GM21717 (cell line): ENCODE measurements at regions not wholly inside any gene's neighbourhood (a gene's known extent, or its start where the extent isn't known, plus 50 kb on each side); places are given as distances from the start of the nearest gene placed in this dataset.
"Not testable (repeated sequence)": the region's sequence is repeated elsewhere in the genome, so short reads cannot be mapped to it uniquely, and the experiment has no call there.

Experiments used
- ATAC-seq: cut with Tn5 transposase; IDR thresholded peaks from one replicate; pipeline ENCODE4 v1.9.1; 2021; ENCODE audit warnings: mild to moderate bottlenecking, moderate library complexity; ENCODE audit not compliant: unreplicated experiment

GRCh38 chr1:82800721-82801120 lies 1000.0 kb downstream of the ADGRL2 start:
- no peak for ATAC-seq

GRCh38 chr1:82799261-82799660 lies 998.5 kb downstream of the ADGRL2 start:
- ATAC-seq, result no peak

- ATAC-seq, result no peak
These were observed 994.9 kb downstream of the ADGRL2 start for GRCh38 chr1:82795508-82796149.

GRCh38 chr1:82792151-82792550 lies 991.4 kb downstream of the ADGRL2 start:
- ATAC-seq, result no peak

GRCh38 chr1:82790556-82790955 lies 989.8 kb downstream of the ADGRL2 start:
- ATAC-seq, result no peak

- no peak for ATAC-seq
These were observed 987.9 kb downstream of the ADGRL2 start for GRCh38 chr1:82788660-82789059.

- ATAC-seq, result no peak
These were observed 987.3 kb downstream of the ADGRL2 start for GRCh38 chr1:82788038-82788437.

GRCh38 chr1:82786883-82787282 lies 986.1 kb downstream of the ADGRL2 start:
- no peak for ATAC-seq

- ATAC-seq, result no peak
These were observed 984.6 kb downstream of the ADGRL2 start for GRCh38 chr1:82785268-82785790.

- no peak for ATAC-seq
These were observed 982.3 kb downstream of the ADGRL2 start for GRCh38 chr1:82783044-82783443.

- no peak for ATAC-seq
These were observed 981.9 kb downstream of the ADGRL2 start for GRCh38 chr1:82782599-82782998.

- ATAC-seq, result no peak
These were observed 977.9 kb downstream of the ADGRL2 start for GRCh38 chr1:82778612-82779011.

- no peak for ATAC-seq
These were observed 976.5 kb downstream of the ADGRL2 start for GRCh38 chr1:82777240-82777639.

GRCh38 chr1:82776730-82777129 lies 976.0 kb downstream of the ADGRL2 start:
- not testable (repeated sequence) for ATAC-seq

GRCh38 chr1:82775406-82776000 lies 974.8 kb downstream of the ADGRL2 start:
- no peak for ATAC-seq

- no peak for ATAC-seq
These were observed 962.2 kb downstream of the ADGRL2 start for GRCh38 chr1:82762829-82763532.

- ATAC-seq, result no peak
These were observed 958.3 kb downstream of the ADGRL2 start for GRCh38 chr1:82759035-82759434.

- no peak for ATAC-seq
These were observed 954.9 kb downstream of the ADGRL2 start for GRCh38 chr1:82755671-82756070.

GRCh38 chr1:82755191-82755590 lies 954.5 kb downstream of the ADGRL2 start:
- no peak for ATAC-seq

GRCh38 chr1:82752046-82752445 lies 951.3 kb downstream of the ADGRL2 start:
- no peak for ATAC-seq

GRCh38 chr1:82733645-82734044 lies 932.9 kb downstream of the ADGRL2 start:
- ATAC-seq, result no peak

GRCh38 chr1:82731216-82731615 lies 930.5 kb downstream of the ADGRL2 start:
- no peak for ATAC-seq
